GM12872 (cell line): ENCODE measurements at regions not wholly inside any gene's neighbourhood (a gene's known extent, or its start where the extent isn't known, plus 50 kb on each side); places are given as distances from the start of the nearest gene placed in this dataset.

Source experiments
- TF ChIP-seq, protein P1 (sequence below): IDR thresholded peaks from 3 replicates; pipeline ENCODE4 v1.5.1; 2011; ENCODE audit warnings: low read depth, mild to moderate bottlenecking, low read length, moderate library complexity; ENCODE audit not compliant: insufficient read depth

DNA sequence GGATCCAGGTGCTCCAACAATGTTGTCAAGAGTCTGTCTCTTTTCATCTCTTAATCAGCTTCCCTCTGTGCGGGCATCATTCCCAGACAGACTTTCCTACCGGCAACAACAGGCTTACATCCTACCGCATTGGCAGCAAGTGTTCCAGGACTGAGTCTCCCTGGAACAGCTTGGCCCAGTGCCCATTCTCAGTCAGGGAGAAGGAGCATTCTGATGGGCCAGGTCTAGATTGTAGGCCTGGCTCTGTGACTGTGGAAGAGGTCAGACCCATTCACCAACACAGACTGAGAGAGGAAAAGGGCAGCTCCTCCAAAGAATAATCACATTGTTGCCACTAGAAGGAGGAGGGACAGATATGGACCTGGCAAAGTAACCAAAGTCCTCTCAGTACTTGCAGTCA is 68.1 kb upstream of the TMEM132E start:
- TF ChIP-seq, protein P1, sequence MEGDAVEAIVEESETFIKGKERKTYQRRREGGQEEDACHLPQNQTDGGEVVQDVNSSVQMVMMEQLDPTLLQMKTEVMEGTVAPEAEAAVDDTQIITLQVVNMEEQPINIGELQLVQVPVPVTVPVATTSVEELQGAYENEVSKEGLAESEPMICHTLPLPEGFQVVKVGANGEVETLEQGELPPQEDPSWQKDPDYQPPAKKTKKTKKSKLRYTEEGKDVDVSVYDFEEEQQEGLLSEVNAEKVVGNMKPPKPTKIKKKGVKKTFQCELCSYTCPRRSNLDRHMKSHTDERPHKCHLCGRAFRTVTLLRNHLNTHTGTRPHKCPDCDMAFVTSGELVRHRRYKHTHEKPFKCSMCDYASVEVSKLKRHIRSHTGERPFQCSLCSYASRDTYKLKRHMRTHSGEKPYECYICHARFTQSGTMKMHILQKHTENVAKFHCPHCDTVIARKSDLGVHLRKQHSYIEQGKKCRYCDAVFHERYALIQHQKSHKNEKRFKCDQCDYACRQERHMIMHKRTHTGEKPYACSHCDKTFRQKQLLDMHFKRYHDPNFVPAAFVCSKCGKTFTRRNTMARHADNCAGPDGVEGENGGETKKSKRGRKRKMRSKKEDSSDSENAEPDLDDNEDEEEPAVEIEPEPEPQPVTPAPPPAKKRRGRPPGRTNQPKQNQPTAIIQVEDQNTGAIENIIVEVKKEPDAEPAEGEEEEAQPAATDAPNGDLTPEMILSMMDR = no peak

DNA sequence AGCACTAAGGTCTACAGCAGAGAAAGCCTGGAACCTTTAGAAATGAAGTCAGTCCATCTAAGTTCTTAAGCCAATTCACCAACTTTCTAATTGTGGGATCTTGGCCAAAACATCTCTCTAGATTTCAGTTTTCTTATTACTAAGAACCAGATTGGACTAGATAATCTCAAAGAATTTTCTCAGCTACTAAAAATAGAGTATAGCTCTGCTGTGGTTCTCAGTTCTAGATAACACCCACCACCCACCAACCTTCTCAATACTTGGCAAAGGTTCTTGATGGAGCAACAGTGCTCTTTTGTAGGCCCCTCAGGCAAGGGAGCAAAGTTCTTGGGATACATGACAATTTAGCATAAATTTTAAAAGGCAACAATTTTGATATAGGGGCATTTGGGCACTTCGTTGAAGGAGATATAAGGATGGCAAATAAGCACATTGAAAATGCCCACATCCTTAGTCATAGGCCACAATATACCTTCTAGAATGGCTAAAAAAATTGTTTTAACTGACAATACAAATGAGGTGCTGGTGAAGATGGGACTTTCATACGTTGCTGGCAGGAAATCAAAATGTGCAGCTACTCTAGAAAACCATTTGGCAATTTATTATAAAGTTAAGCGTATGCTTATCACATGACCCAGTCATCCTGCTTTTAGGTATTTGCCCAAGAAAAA is 74.4 kb upstream of the TMEM132E start:
- TF ChIP-seq, protein P1 = no peak

DNA sequence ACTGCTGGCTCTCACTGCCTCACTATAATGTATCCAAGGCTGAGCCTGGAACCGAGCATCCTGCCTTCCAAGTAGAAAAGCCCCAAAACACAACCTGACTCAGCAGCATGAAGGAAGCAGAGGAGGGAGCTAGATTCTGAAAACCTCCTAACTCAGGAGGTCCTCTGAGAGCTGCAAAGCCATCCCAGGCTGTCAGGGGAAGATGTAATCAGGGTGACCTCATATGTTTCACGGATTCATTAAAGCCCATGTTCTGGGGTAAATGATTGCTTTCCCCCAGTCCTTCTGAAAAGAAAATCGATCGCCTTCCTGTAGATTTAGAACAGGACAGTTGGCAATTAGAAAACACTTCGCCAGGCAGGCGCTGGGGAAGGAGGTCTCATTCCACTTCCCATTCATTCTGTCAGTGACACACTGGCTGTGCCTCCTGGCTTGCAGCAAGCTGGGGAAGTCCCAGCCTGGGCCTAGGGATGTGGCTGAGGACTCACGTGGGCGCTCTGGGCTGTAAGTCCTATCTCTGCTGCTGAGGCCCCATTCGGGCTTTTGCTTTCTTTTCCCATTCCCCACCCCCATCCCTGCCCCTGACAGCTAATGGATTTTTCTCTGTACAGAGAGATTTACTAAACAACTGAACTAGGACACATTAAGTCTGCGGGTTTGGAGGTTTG is 75.7 kb upstream of the TMEM132E start:
- TF ChIP-seq, protein P1 = no peak

DNA sequence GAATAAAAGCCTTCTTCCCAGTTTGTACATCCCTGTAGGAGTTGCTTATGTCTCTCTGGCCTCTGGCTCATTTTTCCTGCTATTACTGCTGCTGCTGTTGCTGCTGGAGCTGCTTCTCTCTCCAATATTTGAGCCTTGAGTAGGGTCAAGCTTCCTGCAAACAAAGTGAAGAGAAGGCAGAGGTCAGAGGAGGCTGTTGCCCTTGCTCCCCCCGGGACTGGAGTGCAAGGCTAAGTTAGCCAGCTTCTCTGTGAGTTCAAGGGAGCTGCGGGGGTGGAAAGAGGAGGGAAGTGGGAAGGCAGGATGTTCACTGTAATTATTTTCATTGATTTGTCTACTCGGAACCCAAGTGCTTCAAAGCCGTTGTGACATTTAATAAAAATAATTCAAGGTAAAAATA is 77.0 kb upstream of the TMEM132E start:
- TF ChIP-seq, protein P1 = no peak

DNA sequence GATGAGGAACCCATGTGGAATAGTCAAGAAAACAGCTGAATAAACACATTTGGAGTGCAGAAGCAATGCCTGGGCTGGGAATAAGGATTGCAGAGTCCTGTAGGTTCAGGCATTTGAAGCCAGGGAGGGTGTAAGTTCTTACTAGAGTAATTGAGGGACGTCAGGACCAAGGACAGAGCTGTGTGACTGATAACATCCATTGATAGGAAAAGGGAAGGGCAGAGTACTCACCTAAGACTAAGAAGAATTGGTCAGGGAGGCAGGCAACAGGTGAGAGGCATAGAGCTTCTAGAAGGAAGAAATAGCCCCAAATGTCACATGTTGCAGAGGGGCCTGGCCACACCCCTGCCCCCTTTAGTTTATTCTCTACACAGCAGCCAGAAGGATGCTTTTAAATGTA is 79.8 kb upstream of the TMEM132E start:
- TF ChIP-seq, protein P1 = no peak

DNA sequence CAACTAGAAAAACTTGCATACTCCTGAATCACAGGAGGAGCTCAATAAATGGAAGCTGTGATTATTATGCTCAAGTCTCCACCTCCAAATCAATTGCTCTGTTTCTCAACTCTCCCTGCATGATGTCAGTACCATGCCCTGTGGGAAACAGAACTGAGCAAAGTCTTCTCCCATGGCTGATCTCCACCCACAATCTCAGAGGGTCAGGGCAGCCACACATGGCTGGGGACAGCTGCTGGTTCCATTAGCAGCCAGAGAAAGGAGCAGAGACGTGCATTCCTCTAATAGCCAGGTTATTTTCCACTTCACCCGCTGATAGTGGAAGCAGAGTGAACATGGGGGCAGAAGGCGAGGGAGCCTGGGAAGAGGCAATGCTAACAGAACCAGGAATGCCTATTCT is 85.5 kb upstream of the TMEM132E start:
- TF ChIP-seq, protein P1 = no peak

DNA sequence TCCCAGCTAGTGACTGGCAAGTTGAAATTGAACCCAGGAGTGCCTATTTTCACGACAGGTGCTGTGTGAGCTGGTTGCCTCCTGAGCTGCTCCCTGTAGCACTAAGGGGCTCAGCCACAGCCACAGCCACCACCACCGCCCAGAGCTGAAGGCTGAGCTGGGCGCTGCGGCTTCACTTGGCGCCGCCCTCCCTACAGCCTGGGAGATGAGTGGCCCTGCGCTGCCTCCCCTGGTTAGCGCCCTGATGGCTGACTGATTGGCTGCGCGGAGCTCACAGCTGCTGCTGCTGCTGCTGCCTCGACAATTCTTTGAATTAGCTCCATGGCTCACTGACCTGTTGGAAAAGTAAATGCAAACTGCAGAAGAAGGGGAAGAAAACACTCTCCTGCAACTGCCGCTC is 91.8 kb upstream of the TMEM132E start:
- TF ChIP-seq, protein P1 = no peak
